ENCODE measurements at regions not wholly inside any gene's neighbourhood (a gene's known extent, or its start where the extent isn't known, plus 50 kb on each side); places are given as distances from the start of the nearest gene placed in this dataset.

DNA sequence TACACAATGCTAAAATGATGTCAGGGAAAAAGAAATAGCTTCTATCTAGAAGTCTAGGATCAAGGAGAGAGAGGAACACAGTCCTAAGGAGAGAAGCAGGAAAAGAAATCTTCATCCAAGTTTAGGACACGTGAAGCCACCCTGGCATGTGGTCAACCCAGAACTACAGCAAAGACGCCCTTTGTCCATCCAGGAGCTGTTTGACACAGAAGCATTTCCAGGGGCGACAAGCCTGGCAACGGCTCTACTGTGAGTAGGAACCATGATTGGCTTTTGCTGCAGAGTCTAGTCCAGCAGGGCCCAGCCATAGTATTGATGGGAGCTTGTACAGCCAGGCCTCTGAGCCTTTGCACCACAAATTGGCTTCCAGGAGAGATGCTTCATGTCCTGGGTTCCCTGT, 185.4 kb upstream of the RPL38 start:
- no peaks in the 10 kb centered on the region for H3K36me3 ChIP-seq (ENCODE audit: control insufficient read depth, insufficient read depth, low read length)
- no peaks in the 10 kb centered on the region for H3K4me1 ChIP-seq (ENCODE audit: control insufficient read depth, insufficient read depth, low read length)
- no peaks in the 10 kb centered on the region for H3K27me3 ChIP-seq (ENCODE audit: control insufficient read depth, insufficient read depth, low read length)
- H3K9ac ChIP-seq (ENCODE audit: low read length): no peak overlapping the region
- H3K9me3 ChIP-seq (ENCODE audit: control insufficient read depth, low read length): no peaks in the 10 kb centered on the region
- no peak overlapping the region for H3K4me3 ChIP-seq (ENCODE audit: low read length)

GRCh38 chr17:74019271-74019670, 184.2 kb upstream of the RPL38 start:
- Histone ChIP-seq H3K4me3 (ENCODE audit: low read length) (no peak overlapping the region), H3K36me3 (ENCODE audit: control insufficient read depth, insufficient read depth, low read length) (no peaks in the 10 kb centered on the region), H3K9me3 (ENCODE audit: control insufficient read depth, low read length) (no peaks in the 10 kb centered on the region), H3K4me1 (ENCODE audit: control insufficient read depth, insufficient read depth, low read length) (no peaks in the 10 kb centered on the region), H3K9ac (ENCODE audit: low read length) (no peak overlapping the region), H3K27me3 (ENCODE audit: control insufficient read depth, insufficient read depth, low read length) (no peaks in the 10 kb centered on the region)

DNA sequence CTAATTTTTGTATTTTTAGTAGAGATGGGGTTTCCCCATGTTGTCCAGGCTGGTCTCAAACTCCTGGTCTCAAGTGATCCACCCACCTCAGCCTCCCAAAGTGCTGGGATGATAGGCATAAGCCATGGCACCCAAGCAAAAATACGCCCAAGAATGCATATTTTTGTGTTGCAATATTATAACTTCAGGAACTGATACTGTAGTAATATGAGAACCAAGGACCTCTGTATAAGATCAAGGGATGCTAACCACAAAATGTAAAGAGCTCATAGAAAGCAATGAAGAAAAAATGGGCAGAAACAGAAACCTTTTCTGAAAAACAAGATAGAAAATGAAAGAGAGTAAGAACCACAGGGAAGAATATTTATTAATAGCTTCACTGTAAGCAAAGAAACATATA, 183.6 kb upstream of the RPL38 start:
- H3K36me3 ChIP-seq (ENCODE audit: control insufficient read depth, insufficient read depth, low read length): no peaks in the 10 kb centered on the region
- no peaks in the 10 kb centered on the region for H3K9me3 ChIP-seq (ENCODE audit: control insufficient read depth, low read length)
- no peaks in the 10 kb centered on the region for H3K4me1 ChIP-seq (ENCODE audit: control insufficient read depth, insufficient read depth, low read length)
- H3K27me3 ChIP-seq (ENCODE audit: control insufficient read depth, insufficient read depth, low read length): peaks cover under 1% of the 10 kb centered on the region
- no peak overlapping the region for H3K9ac ChIP-seq (ENCODE audit: low read length)
- H3K4me3 ChIP-seq (ENCODE audit: low read length): no peak overlapping the region

DNA sequence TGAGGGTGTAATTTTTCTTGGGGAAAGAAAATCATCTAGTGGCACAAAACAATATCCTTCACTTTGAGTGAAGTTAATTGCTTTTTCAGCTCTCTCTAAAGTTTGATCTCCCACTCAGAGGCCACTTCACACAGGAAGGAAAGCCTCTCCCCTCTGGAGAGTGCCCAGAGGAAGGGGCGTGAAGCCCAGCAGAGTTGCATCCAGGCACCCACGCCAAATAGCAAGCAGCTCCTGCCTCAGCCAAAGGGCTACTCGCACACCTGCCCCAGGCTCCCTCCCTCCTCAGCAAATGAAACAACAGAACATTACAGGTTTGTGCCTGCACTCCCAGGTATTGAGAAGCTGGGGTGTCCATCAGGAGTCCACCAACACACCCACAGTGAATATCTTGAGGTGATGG, 183.0 kb upstream of the RPL38 start:
- H3K4me3 ChIP-seq (ENCODE audit: low read length): no peak overlapping the region
- H3K27me3 ChIP-seq (ENCODE audit: control insufficient read depth, insufficient read depth, low read length): peaks cover 3% of the 10 kb centered on the region
- H3K9ac ChIP-seq (ENCODE audit: low read length): no peak overlapping the region
- no peaks in the 10 kb centered on the region for H3K4me1 ChIP-seq (ENCODE audit: control insufficient read depth, insufficient read depth, low read length)
- H3K9me3 ChIP-seq (ENCODE audit: control insufficient read depth, low read length): no peaks in the 10 kb centered on the region
- no peaks in the 10 kb centered on the region for H3K36me3 ChIP-seq (ENCODE audit: control insufficient read depth, insufficient read depth, low read length)

DNA sequence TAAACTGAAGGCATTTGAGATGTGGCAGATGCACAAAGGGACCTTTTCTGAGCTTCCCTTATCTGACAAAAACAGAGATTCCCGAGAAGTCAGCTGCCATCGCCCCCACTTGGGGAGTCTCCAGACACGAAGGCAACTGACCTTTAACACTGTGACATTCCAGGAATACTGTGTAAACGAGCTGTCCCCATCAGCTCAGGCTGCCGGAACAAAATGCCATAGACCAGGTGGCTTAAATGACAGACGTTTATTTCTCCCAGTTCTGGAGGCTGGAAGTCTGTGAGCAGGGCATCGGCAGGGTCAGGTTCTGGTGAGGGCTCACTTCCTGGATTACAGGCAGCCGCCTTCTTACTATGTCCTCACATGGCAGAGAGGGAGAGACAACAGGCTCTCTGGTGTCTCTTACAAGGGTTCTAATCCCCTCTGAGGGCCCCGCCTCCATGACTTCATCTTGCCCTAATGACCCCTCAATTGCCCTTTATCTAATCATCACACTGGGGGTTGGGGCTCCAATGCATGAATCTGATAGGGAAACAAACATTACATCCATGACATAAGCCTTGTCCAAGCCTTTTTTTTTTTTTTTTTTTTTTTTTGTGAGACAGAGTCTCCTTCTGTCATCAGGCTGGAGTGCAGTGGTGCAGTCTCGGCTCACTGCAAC, 178.5 kb upstream of the RPL38 start:
- no peaks in the 10 kb centered on the region for H3K4me1 ChIP-seq (ENCODE audit: control insufficient read depth, insufficient read depth, low read length)
- H3K27me3 ChIP-seq (ENCODE audit: control insufficient read depth, insufficient read depth, low read length): peaks cover 6% of the 10 kb centered on the region
- no peaks in the 10 kb centered on the region for H3K36me3 ChIP-seq (ENCODE audit: control insufficient read depth, insufficient read depth, low read length)
- no peak overlapping the region for H3K4me3 ChIP-seq (ENCODE audit: low read length)
- H3K9me3 ChIP-seq (ENCODE audit: control insufficient read depth, low read length): no peaks in the 10 kb centered on the region
- no peak overlapping the region for H3K9ac ChIP-seq (ENCODE audit: low read length)

DNA sequence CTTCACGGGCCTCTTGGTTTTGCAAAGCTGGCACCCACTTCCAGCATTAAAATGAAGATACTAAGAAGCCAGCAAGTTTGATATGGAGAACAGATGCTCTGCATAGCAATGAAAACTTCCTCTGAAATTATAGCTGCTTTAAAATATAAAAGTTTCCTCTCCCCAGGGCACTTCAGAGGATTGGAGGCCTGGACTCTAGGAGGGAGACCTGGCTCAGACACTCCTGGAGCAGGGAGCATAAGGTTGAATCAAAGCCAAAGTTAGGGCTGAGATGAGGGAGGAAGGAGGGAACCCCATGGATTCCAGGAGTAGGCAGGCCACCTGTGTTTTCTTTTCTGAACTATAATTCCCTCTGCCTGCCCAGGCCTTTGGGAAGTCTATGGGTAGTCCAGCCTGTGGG, 176.0 kb upstream of the RPL38 start:
- Histone ChIP-seq H3K36me3 (ENCODE audit: control insufficient read depth, insufficient read depth, low read length) (no peaks in the 10 kb centered on the region), H3K9ac (ENCODE audit: low read length) (no peak overlapping the region), H3K4me3 (ENCODE audit: low read length) (no peak overlapping the region), H3K27me3 (ENCODE audit: control insufficient read depth, insufficient read depth, low read length) (peaks cover 16% of the 10 kb centered on the region), H3K9me3 (ENCODE audit: control insufficient read depth, low read length) (no peaks in the 10 kb centered on the region), H3K4me1 (ENCODE audit: control insufficient read depth, insufficient read depth, low read length) (no peaks in the 10 kb centered on the region)

DNA sequence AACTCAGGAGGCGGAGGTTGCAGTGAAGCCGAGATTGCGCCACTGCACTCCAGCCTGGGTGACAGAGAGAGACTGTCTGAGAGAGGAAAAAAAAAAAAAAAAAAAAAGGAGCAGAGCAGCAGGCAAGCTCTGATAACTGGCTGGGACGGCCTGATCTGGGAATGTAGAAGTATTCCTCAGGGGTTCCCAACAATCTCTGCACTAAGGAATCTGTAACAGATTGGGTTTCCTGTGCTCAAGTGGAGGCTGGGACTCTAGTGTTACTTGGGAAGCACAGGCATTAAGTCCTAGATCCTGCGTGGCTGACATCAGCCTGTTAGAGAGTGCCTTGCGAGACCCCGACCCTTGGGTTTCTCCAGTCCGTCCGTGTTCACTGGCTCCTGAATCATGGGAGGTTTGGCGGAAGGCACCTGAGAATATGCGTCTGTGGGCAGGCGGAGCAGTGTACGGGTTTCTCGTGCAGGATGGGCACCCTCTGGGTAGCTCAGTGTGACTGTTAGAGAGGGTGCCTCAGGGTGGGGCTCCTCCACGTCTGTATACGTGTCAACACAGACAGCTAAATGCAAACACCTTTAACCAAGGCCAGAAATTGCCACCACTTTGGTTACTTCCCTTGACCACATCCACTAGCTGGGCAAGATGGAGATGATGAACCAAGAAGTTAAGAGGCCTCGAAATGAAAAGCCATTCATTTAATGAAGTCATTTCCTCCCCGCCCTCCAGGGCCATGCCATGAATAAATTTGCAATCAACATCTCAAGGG, 174.9 kb upstream of the RPL38 start:
- no peak overlapping the region for H3K9ac ChIP-seq (ENCODE audit: low read length)
- H3K4me3 ChIP-seq (ENCODE audit: low read length): no peak overlapping the region
- no peaks in the 10 kb centered on the region for H3K36me3 ChIP-seq (ENCODE audit: control insufficient read depth, insufficient read depth, low read length)
- H3K4me1 ChIP-seq (ENCODE audit: control insufficient read depth, insufficient read depth, low read length): no peaks in the 10 kb centered on the region
- no peaks in the 10 kb centered on the region for H3K9me3 ChIP-seq (ENCODE audit: control insufficient read depth, low read length)
- H3K27me3 ChIP-seq (ENCODE audit: control insufficient read depth, insufficient read depth, low read length): peaks cover 21% of the 10 kb centered on the region

- no peaks in the 10 kb centered on the region for H3K36me3 ChIP-seq (ENCODE audit: control insufficient read depth, insufficient read depth, low read length)
- H3K4me1 ChIP-seq (ENCODE audit: control insufficient read depth, insufficient read depth, low read length): no peaks in the 10 kb centered on the region
- no peak overlapping the region for H3K9ac ChIP-seq (ENCODE audit: low read length)
- no peak overlapping the region for H3K4me3 ChIP-seq (ENCODE audit: low read length)
- H3K9me3 ChIP-seq (ENCODE audit: control insufficient read depth, low read length): no peaks in the 10 kb centered on the region
- peaks cover 18% of the 10 kb centered on the region for H3K27me3 ChIP-seq (ENCODE audit: control insufficient read depth, insufficient read depth, low read length)
Observed at GRCh38 chr17:74031316-74032090, 172.0 kb upstream of the RPL38 start.

DNA sequence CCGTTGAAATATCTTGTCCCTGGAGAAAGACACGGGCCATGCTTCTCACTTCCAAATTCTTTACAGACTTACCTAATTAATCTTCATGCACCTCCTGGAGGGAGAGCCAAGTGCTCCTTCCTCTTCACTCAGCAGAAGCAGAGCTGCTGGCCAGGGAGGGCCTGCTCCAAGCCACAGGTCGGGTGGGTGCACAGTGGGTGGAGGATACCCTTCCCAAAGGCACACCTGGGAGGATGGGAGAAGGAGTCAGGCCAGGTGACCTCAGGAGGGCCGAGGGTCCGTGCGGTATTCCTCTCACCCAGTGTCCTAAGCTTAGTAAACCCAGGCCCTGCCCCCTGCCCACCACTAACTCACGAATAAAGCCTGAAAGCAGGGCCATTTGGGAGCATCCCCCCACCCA, 171.3 kb upstream of the RPL38 start:
- Histone ChIP-seq H3K27me3 (ENCODE audit: control insufficient read depth, insufficient read depth, low read length) (peaks cover 18% of the 10 kb centered on the region), H3K4me3 (ENCODE audit: low read length) (no peak overlapping the region), H3K9me3 (ENCODE audit: control insufficient read depth, low read length) (no peaks in the 10 kb centered on the region), H3K36me3 (ENCODE audit: control insufficient read depth, insufficient read depth, low read length) (no peaks in the 10 kb centered on the region), H3K4me1 (ENCODE audit: control insufficient read depth, insufficient read depth, low read length) (no peaks in the 10 kb centered on the region), H3K9ac (ENCODE audit: low read length) (no peak overlapping the region)

GRCh38 chr17:74037320-74037719, 166.2 kb upstream of the RPL38 start:
- Histone ChIP-seq H3K36me3 (ENCODE audit: control insufficient read depth, insufficient read depth, low read length) (no peaks in the 10 kb centered on the region), H3K9ac (ENCODE audit: low read length) (no peak overlapping the region), H3K9me3 (ENCODE audit: control insufficient read depth, low read length) (no peaks in the 10 kb centered on the region), H3K27me3 (ENCODE audit: control insufficient read depth, insufficient read depth, low read length) (peaks cover 4% of the 10 kb centered on the region), H3K4me3 (ENCODE audit: low read length) (no peak overlapping the region), H3K4me1 (ENCODE audit: control insufficient read depth, insufficient read depth, low read length) (no peaks in the 10 kb centered on the region)

GRCh38 chr17:74040291-74040690, 163.2 kb upstream of the RPL38 start:
- Histone ChIP-seq H3K4me1 (ENCODE audit: control insufficient read depth, insufficient read depth, low read length) (peaks cover 4% of the 10 kb centered on the region), H3K36me3 (ENCODE audit: control insufficient read depth, insufficient read depth, low read length) (no peaks in the 10 kb centered on the region), H3K9ac (ENCODE audit: low read length) (no peak overlapping the region), H3K9me3 (ENCODE audit: control insufficient read depth, low read length) (no peaks in the 10 kb centered on the region), H3K27me3 (ENCODE audit: control insufficient read depth, insufficient read depth, low read length) (no peaks in the 10 kb centered on the region), H3K4me3 (ENCODE audit: low read length) (no peak overlapping the region)

GRCh38 chr17:74040729-74041128, 162.7 kb upstream of the RPL38 start:
- no peaks in the 10 kb centered on the region for H3K36me3 ChIP-seq (ENCODE audit: control insufficient read depth, insufficient read depth, low read length)

More at GRCh38 chr17:74040729-74041128, 162.7 kb upstream of the RPL38 start:
- Histone ChIP-seq H3K9me3 (ENCODE audit: control insufficient read depth, low read length) (no peaks in the 10 kb centered on the region), H3K9ac (ENCODE audit: low read length) (no peak overlapping the region), H3K4me3 (ENCODE audit: low read length) (no peak overlapping the region), H3K27me3 (ENCODE audit: control insufficient read depth, insufficient read depth, low read length) (no peaks in the 10 kb centered on the region), H3K4me1 (ENCODE audit: control insufficient read depth, insufficient read depth, low read length) (peaks cover 4% of the 10 kb centered on the region)
